ENCODE measurements at regions not wholly inside any gene's neighbourhood (a gene's known extent, or its start where the extent isn't known, plus 50 kb on each side); places are given as distances from the start of the nearest gene placed in this dataset.

GRCh38 chr3:162094301-162094700 lies 597.7 kb downstream of the OTOL1 start:
- no peak for TF ChIP-seq CTCF (IDR thresholded peaks at IDR 0.05; ENCODE audit: insufficient read depth, low read length)
- DNase-seq (ENCODE audit: low read depth) = no peak
- H3K4me3 ChIP-seq (ENCODE audit: low read depth, low read length) = no peak overlapping the region

GRCh38 chr3:162096874-162097273 lies 600.3 kb downstream of the OTOL1 start:
- no peak for TF ChIP-seq CTCF (IDR thresholded peaks at IDR 0.05; ENCODE audit: insufficient read depth, low read length)
- H3K4me3 ChIP-seq (ENCODE audit: low read depth, low read length) = no peak overlapping the region
- no peak for DNase-seq (ENCODE audit: low read depth)

GRCh38 chr3:162103808-162104207 lies 607.2 kb downstream of the OTOL1 start:
- TF ChIP-seq CTCF (IDR thresholded peaks at IDR 0.05; ENCODE audit: insufficient read depth, low read length) = no peak
- DNase-seq (ENCODE audit: low read depth) = no peak
- H3K4me3 ChIP-seq (ENCODE audit: low read depth, low read length) = no peak overlapping the region

GRCh38 chr3:162111861-162112260 lies 615.3 kb downstream of the OTOL1 start:
- no peak for TF ChIP-seq CTCF (IDR thresholded peaks at IDR 0.05; ENCODE audit: insufficient read depth, low read length)
- H3K4me3 ChIP-seq (ENCODE audit: low read depth, low read length) = no peak overlapping the region
- no peak for DNase-seq (ENCODE audit: low read depth)

- TF ChIP-seq CTCF (IDR thresholded peaks at IDR 0.05; ENCODE audit: insufficient read depth, low read length) = no peak
- DNase-seq (ENCODE audit: low read depth) = no peak
- H3K4me3 ChIP-seq (ENCODE audit: low read depth, low read length) = no peak overlapping the region
Measured at GRCh38 chr3:162112719-162113118, 616.1 kb downstream of the OTOL1 start.

GRCh38 chr3:162117961-162118360 lies 621.4 kb downstream of the OTOL1 start:
- no peak overlapping the region for H3K4me3 ChIP-seq (ENCODE audit: low read depth, low read length)
- no peak for DNase-seq (ENCODE audit: low read depth)
- no peak for TF ChIP-seq CTCF (IDR thresholded peaks at IDR 0.05; ENCODE audit: insufficient read depth, low read length)

- no peak for DNase-seq (ENCODE audit: low read depth)
- no peak for TF ChIP-seq CTCF (IDR thresholded peaks at IDR 0.05; ENCODE audit: insufficient read depth, low read length)
- no peak overlapping the region for H3K4me3 ChIP-seq (ENCODE audit: low read depth, low read length)
Measured at GRCh38 chr3:162119651-162120050, 623.0 kb downstream of the OTOL1 start.

Data from fibroblast of the aortic adventitia (primary cell).